NCI-H748 (cell line): ENCODE measurements at regions not wholly inside any gene's neighbourhood (a gene's known extent, or its start where the extent isn't known, plus 50 kb on each side); places are given as distances from the start of the nearest gene placed in this dataset.

Experiments
- DNase-seq: peaks from one replicate; lab custom pipeline; 2025; ENCODE audit not compliant: unreplicated experiment; lab: John Stamatoyannopoulos, UW

DNA sequence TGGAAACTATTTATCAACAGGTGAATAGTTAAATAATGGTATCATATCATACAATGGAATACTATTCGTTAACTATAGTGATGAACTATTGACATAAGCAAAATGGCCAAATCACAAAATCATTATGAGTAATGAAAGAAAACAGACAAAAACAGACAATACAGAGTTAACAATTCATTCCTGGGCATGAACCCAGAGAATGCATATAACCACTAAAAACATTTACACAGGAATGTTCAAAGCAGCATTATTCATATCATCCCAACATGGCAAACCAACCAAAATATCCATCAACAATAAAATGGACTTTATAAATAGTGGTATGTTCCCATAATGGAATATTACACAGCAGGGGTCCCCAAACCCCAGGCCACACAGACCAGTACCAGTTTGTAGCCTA, 131.2 kb upstream of the CYP1B1 start:
- no peak for DNase-seq

DNA sequence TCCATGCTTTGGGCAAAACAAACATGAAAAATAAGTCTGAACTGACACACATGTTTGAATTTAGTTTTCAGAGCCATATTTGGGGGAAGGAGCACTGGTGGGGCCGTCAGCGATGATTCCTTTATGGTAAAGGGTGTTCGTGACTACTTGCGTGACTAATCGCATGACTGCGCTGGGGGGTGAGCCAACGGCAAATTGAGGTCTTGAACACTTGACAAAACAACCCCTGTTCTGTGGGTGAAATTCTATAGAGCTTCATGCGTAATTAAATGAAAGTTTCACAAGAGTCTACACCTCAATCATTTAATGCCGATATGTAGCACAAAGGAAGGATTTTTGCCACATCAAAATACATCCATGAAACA, 127.5 kb upstream of the CYP1B1 start:
- no peak for DNase-seq

DNA sequence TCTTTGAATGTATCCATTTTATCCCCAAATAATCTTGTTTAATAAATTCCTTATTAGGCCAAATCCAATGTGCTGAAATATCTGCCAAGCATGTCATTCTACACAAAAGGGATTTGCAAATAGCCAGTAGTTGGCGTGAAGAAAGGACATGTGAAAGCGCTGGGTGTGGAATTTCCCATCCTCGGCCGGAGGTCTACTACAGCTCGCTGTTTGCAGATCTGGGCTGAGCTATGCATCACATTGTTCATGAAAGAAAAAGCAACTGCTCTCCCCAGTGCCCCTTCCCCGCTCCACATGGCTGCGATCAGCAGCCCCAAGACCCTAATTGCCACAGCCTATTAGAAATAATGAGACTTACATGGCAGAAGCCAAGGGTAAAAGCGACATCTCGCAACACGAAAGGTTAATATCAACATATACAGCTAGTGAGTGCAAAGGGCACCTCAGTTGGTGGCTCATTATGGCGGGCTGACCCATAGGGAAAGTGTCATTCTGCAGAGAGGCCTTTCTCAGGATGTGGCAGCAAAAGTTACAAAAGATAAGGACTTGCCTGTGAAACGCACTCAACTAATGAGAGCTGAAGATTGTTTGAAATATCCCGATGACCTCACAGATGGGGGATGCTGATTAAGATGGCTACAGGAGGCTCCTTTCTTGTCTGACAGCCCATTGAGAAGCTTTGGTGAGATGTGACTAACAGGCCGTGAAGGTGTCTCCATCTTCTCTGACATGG, 126.9 kb upstream of the CYP1B1 start:
- no peak for DNase-seq

DNA sequence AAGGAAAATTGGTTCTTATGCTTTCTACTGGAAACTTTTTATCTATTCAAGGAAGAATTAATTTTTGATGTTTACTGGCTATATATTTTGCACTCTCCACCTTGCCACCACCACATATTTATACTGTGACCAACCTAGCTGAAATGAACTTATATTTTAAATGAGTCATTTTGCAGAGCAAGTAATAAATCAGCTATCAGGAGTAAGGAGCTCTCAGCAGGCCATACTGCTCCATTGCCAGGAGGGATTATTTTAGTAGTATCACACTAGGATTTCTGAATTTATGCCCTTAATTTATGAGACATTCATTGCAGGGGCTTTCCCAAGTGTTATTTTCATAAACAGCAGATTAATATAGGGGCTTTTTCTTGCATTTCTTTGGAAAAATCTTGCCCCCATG, 125.8 kb upstream of the CYP1B1 start:
- DNase-seq, result no peak

DNA sequence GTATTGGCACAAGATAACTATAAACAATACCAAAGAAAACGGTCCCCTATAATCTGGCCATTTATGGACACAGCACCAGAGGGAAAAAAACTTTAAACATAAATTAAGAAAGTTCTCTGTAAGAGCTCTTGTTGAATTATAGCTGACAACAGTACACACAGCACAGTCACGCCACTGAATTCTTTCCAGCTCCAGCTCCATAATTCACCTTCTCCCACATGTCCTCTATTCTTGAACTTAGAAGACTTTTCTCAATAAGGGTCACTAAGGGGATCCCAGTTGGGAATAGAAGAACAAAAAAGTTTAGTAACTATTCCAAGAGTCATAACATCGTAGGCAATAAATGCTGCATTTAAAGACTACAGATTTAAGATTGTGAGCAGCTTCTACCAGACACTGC, 124.6 kb upstream of the CYP1B1 start:
- DNase-seq, result no peak

DNA sequence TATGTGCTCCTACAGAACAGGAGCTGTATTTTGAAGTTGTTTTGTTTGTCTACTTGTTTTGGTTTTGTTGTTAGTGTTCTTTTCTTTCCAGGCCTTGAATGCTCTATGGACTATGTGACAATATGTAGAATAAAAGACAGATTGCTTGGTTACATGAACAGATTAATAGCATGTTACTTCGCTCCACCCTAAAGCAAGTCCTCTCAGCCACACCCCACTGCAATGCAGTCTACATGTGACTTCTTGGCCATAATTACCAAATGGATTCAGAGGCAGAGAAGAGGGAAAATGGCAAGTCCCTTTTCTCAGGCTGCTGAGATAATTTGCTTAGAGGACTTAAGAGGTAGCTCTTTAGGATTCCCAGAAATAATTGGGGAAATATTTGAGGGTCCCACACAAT, 123.2 kb upstream of the CYP1B1 start:
- no peak for DNase-seq

DNA sequence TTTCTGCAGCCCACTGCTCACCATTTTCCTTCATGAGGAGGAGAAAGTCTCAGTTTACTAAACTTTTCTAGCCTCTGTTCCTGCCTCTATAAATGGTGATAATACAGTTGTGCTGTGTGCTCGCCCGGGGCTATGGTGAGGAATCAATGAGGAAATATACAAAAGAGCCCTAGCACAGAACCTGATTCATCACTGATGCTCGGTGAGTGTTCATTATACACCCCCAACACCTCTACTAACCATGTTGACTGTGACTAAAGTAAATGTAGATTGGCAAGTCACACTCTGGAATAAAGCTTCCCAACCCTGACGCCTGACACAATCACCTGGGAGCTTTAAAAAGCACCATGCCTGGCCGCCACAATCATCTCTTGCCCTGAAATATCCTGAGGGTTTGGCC, 118.8 kb upstream of the CYP1B1 start:
- no peak for DNase-seq

DNA sequence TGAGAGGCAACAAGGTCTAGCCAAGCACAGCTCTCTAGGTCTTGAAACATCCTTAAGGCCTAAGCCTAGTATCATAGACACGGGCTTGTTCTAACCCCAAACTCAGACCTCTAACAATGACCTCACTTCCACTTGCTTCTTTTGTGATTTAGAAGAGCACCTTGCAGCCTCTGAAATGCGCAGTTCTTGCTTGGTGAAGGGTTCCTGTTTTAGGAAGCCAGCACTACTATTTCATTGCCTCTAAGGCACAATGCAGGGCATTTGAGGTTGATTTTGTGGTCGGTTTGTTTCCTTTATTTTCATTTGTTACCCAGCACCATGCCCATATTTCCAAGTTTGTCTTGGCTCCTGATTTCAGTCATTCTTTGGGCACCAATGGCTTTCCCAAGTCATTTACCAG, 117.0 kb upstream of the CYP1B1 start:
- no peak for DNase-seq

DNA sequence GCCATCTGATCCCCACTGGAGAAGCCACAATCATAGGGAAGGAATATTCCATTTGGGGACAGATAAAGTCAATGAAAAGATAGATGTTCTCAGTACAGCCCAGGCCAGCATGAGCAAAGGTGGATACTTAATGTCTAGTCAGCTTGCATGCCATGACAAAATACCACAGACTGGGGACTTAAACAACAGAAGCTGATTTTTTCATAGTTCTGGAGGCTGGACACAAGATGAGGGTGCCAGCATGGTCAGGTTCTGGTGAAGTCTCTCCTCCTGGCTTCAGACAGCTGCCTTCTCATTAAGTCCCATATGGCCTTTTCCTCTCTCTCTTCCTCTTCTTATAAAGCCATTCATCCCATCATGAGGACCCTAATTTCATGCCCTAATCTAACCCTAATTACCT, 116.1 kb upstream of the CYP1B1 start:
- no peak for DNase-seq

DNA sequence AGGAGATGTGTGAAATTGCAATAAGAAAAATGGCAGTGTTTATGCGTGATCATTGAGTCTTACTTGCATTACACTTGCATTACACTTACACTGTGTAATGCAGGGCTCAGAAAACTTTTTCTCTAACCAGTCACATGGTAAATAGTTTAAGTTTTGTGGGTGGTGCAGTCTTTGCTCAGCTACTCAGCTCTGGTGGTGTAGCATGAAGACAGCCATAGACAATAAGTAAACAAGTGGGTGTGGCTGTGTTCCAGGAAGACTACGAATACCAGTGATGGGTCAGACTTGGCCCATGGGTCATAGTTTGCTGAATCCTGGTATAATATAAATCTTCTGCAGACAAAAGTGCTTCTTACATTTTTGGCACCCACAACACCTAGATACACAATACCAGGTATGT, 115.6 kb upstream of the CYP1B1 start:
- no peak for DNase-seq

DNA sequence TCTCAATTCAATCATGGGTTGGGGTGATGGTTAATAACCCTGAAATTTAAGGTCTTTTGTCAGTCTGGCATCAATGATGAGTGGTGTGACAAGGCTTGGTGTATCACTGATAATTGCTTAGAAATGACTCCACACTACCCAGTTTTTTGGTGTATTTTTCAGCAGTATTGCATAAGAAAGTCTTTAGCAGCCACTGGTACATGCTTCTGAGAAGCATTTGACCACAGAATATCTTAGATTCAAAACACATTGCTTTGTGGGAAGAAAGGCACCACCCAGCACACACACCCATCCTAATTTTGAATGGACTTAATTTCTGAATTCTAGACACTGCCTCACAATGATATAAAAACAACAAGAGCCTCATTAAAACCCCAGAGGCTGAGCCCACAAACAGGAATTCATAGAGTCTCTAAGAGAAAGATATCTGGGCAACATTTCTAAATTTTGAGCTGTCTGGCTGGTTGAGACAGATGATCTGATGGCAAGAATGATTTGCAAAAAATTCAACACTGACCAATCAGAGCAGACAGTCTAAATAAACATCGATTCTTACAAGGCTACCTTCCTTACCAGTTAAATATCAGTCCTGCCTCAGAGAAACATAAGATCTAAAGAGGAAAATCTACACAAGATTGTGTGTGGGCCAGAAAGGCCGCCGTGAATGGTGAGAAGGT, 114.7 kb upstream of the CYP1B1 start:
- no peak for DNase-seq

DNA sequence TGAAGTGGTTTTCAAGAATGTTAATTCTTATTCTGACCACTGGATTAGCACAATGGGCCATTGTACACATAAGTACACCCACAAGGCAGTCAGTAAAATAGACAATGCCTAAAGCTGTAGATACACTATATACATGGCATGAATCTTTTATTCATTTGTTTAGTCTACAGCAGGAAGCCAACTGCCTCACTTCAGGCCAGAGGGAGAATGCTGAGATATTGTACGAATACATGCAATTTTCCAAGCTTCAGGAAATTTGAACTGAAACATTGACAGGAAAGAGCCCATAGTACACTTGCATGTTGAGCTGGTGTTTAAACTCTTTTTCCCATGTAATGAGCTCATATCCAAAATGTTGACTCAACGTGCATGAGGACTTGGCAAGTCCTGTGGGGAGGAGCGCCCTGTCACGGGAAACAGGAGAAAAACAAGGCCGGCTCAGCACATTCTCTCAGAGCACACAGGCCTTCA, 111.6 kb upstream of the CYP1B1 start:
- DNase-seq, result peak; percentile 65

DNA sequence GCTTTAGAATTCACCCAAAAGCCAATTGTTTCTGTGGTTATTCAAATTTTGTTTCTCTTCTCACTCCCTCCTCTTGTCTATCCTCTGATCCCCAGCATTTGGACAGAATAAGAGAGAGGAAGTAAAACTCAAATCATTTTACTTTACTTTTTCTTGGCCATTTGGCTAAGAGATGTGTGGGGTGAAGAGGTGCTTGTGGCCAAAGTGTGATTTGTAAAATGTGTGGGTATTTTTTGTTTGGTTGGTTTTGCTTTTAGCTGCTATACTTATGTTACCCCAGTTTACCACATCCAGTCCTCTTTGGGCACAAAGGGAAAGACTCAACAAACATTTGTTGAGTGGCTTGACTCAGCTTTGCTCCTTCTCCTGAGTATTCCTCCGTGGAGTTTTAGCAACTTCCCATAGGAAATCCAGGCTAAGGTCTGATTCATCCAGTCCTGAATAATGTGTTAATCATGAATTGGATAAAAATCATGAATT, 109.1 kb upstream of the CYP1B1 start:
- no peak for DNase-seq

DNA sequence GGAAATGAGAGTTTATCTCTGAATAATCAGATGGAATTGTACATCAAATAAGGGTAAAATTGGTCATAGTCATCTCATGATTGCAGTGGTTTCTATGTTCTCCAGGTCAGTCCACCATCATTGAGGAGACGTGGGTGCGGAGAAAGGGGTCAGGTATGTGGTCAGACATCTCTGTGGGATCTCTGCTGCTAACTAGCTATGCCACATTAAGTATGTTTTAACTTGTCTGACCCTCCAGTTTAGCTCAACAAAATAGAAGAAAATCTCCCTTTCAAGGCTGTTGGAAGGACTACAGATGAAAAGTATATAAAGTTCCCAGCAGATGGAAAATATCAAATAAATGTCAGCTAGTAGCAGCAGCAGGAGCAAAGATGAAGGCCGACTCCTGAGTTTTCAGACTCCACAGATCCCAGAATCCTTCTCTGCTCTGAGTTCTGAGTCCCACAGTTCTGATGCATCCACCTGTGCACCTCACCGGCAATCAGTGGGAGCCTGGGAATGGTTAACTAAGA, 106.6 kb upstream of the CYP1B1 start:
- DNase-seq, result no peak

DNA sequence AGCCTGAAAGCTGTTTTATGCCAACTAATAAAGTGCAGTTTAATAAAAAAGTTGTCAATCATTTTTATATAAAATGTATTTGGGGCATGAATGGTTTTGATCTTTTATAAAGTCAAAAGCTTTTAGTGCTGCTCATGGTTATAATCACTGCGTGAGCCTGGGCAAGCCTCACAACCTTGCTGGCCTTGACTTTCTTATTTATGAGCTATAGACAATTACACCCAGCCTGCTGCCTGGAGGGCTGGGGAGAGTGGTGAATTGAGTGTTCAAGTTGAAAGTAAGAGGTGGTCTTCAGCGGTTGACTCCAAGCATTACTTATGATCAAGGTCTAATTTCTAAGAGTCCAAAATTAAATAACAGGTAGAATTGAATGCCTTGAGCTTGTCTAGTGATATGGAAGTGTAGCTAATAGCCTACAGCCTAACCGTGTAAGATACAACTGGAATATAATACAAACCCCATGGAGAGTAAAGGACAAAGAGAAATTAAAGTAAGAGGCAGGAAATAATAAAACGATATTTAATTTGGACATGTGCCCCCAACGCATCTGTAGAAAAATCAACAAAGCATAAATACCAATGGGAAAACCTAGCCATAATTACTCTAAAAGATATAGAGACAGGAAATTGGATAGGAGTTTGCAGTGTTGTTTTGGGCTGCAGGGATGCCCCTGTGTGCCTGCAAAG, 106.0 kb upstream of the CYP1B1 start:
- DNase-seq, result peak; percentile 73

DNA sequence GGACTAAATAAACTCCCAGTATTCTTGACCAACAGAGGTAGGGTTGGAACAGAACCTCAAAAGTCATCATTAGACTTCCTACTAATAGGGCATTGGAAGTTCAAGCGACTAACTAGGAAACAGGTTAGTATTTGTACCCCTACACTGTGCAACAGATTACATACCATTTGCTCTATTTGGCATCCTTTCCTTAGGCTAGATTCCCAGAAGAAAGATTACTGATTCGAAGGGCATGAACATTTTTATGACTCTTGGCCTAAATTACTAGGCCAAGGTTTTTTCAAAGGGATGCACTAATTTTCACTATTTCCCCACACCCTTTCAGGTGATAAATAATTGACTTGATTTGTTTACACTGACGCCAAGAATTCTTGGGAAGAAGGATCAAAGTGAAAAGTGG, 104.8 kb upstream of the CYP1B1 start:
- no peak for DNase-seq

DNA sequence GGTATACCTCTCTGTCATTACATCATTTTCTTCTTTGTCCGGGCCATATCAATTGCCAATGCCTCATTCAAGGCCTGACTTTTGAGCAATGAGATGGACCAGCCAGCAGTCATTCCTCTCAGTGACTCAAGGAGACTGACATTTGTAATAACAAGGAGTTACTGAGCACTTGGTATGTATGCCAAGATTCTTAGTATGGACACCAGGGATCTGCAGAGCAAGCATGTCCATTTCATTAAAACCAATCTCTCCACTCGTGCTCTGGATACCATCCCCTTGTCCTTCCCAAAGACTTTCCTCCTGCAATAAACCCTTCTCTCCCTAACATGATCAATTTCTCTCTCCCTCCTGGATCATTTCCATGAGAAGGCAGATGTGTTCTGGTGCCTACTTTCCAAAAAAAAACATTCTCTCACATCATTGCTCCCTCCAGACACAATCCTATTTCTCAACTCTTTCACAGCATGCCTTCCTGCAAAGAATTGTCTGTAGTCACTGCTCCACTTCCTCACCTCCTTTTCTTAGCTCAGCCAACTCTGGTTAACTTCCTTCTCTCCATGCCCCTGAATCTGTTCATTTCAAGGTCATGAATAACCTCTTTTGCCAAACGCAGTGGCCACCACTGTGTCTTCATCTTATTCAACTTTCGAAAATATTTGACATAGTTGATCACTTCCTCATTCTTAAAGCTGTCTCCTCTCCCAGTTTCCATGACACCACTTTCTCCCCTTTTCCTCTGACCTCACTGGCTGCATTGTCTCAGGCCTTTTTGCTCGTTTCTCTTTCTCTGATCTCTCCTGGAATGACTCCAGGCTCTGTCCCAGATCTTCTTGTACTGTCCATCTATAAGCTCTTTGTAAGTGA, 102.8 kb upstream of the CYP1B1 start:
- DNase-seq, result no peak

DNA sequence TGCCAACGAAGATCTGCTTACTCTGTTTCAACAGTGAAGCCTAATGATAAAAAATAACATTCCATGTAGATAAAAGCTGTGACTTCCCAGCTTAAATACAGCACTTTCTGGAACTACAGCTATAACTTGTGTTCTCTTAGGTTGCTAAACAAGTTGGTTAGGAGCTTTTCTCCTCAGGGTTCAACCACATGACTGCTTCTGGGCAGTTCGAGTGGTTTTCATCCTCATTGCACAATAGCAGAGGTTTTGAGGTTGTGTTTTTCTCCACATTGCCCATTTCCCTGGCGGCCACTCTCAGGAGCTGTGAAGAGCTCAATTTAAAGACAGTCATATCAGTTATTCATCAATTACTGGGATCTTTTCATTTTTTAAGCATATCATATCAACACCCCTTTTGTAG, 102.2 kb upstream of the CYP1B1 start:
- no peak for DNase-seq

DNA sequence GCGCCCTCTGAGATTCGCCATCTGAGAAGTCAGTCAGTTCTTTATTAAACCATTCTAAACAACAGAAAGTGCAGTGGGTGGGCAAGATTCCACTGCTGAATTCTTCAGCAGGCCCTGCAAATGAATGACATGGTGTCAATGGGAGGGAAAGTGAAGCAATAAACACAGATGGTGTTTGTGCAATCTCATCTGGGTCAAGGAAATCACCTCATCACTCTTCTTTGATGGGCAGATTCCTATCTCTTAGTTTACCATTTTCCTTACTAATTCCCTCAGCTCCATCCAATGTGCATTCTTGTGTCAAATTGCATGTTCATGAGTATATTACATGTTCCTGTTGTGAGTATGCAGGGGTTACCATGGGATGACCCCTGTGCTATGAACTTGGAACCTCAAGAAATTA, 100.7 kb upstream of the CYP1B1 start:
- DNase-seq, result no peak

DNA sequence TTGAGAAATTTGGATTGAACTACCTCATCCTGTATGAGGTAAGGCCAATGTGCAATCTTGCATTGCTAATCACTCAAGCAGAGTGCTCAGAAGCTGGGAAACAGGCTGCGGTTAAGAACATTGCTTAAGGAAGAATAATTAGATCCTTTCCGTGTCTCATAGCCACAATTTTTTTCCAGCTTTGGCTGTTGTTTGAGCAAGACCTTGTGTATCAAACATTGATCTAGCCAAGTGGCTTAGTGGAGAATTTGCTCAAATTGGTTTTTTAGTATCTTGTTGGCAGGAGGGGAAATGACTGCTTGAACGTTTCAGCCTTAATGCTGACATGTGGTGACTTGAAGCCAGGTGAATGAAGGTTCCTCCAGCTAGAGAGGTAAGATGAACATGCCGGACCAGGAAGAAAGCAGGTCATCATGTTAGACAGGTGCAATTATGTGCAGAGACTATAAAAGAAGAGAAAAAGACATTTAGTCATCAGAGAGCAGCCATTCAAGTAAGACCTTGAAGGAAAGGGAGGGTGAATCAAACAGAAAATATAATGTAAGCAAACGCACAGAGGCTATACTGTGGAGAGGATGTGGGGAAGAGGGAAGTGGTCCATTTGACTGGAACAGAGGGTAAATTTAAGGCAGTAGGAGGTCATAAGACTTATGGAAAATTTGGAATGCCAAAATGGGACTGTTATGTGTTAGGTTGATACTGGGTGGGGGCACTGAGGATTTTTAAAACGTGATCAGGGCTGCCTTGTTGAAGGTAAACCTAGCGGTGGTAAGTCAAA, 98.9 kb upstream of the CYP1B1 start:
- DNase-seq, result no peak
